Gastroesophageal sphincter (tissue), 4 donors: ENCODE measurements at regions not wholly inside any gene's neighbourhood (a gene's known extent, or its start where the extent isn't known, plus 50 kb on each side); places are given as distances from the start of the nearest gene placed in this dataset.

ENCODE experiments used
- ATAC-seq: fragments of 150-250 bp; one replicate; pipeline ENCODE4 v1.9.1; 2016; ENCODE audit warnings: mild to moderate bottlenecking, moderate library complexity
- H3K27ac ChIP-seq, 4 donors: fragments of 200-600 bp; sonication (generic) in 3 of 4; 1 replicate in 3 of 4; 2 replicates in 1 of 4; pipeline ENCODE4 v1.5.1; 2016 to 2019
- H3K27me3 ChIP-seq: fragments of 200-600 bp; sonication (generic); one replicate; pipeline ENCODE4 v1.5.1; 2019
- H3K36me3 ChIP-seq, 2 donors: fragments of 200-600 bp; sonication (generic); one replicate each; pipeline ENCODE4 v1.5.1; 2019; ENCODE audit warnings: control low read depth in 1 of 2
- H3K4me1 ChIP-seq, 3 donors: fragments of 200-600 bp; sonication (generic); 1 replicate in 2 of 3; 2 replicates in 1 of 3; pipeline ENCODE4 v1.5.1; 2016 to 2019; ENCODE audit warnings: control low read depth in 2 of 3
- H3K4me3 ChIP-seq, 2 donors: fragments of 200-600 bp; sonication (generic); one replicate each; pipeline ENCODE4 v1.5.1; 2019; ENCODE audit warnings: mild to moderate bottlenecking in 1 of 2, moderate library complexity in 1 of 2
- H3K9me3 ChIP-seq, 3 donors: fragments of 200-600 bp; sonication (generic); one replicate each; pipeline ENCODE4 v1.5.1; 2017 to 2019; ENCODE audit warnings: control low read depth in 2 of 3
- CTCF ChIP-seq, 4 experiments: fragments of 200-600 bp in 2 of 4; fragments of 450-650 bp in 2 of 4; sonication (generic) in 1 of 4; IDR thresholded peaks; one replicate each; pipeline ENCODE4 v1.5.1; 2017 to 2019; ENCODE audit warnings: antibody characterized with exemption in 4 of 4, mild to moderate bottlenecking in 2 of 4, moderate library complexity in 2 of 4
- EP300 ChIP-seq: sonication (generic); formaldehyde crosslinking; IDR thresholded peaks from one replicate; pipeline ENCODE4 v1.6.1; 2017; ENCODE audit warnings: antibody characterized with exemption, mild to moderate bottlenecking
- POLR2A ChIP-seq, 2 donors: fragments of 450-650 bp; IDR thresholded peaks; one replicate each; pipeline ENCODE4 v1.6.1; 2017; ENCODE audit warnings: antibody characterized with exemption in 2 of 2, mild to moderate bottlenecking in 2 of 2, moderate library complexity in 1 of 2
- POLR2AphosphoS5 ChIP-seq: sonication (generic); formaldehyde crosslinking; IDR thresholded peaks from one replicate; pipeline ENCODE4 v1.6.1; 2017; ENCODE audit warnings: antibody characterized with exemption
- WGBS, 2 donors: methylation state at CpG; one replicate each; pipeline ENCODE4 v1.1.5; 2018; ENCODE audit warnings: low coverage in 1 of 2; 5-methylcytosine and 5-hydroxymethylcytosine counted together

GRCh38 chr7:116142374-116142773 is 68.0 kb upstream of the TES start:
- no peak for ATAC-seq
- no peak overlapping the region for H3K4me3 ChIP-seq
- no peak overlapping the region for H3K27ac ChIP-seq
- 79 to 100% methylated on average over 1 of the region's 1 CpG for WGBS, 2 donors
- no peaks in the 10 kb centered on the region for H3K36me3 ChIP-seq
- no peak for TF ChIP-seq POLR2AphosphoS5
- no peak for TF ChIP-seq POLR2A (IDR thresholded peaks at IDR 0.05)
- no peak for TF ChIP-seq CTCF (IDR thresholded peaks at IDR 0.05)
- TF ChIP-seq EP300 = no peak
- H3K9me3 ChIP-seq = no peaks in the 10 kb centered on the region
- H3K27me3 ChIP-seq = no peaks in the 10 kb centered on the region
- H3K4me1 ChIP-seq = peaks cover 0 to 4% (median 0%) of the 10 kb centered on the region in 3 donors

GRCh38 chr7:116142850-116143249 is 67.5 kb upstream of the TES start:
- Histone ChIP-seq H3K27me3 (no peaks in the 10 kb centered on the region), H3K9me3 (no peaks in the 10 kb centered on the region), H3K4me3 (no peak overlapping the region), H3K27ac (no peak overlapping the region), H3K4me1 (peaks cover 0 to 4% (median 0%) of the 10 kb centered on the region in 3 donors), H3K36me3 (no peaks in the 10 kb centered on the region)
- ATAC-seq = no peak
- TF ChIP-seq POLR2AphosphoS5 (no peak), EP300 (no peak), POLR2A (IDR thresholded peaks at IDR 0.05) (no peak), CTCF (IDR thresholded peaks at IDR 0.05) (no peak)
- WGBS, 2 donors = 76 to 80% methylated on average over 5 to 6 of the region's 6 CpGs

- H3K27ac ChIP-seq = no peak overlapping the region
- H3K9me3 ChIP-seq = no peaks in the 10 kb centered on the region
- WGBS, 2 donors = 56 to 69% methylated on average over 2 of the region's 2 CpGs
- no peak for ATAC-seq
- no peaks in the 10 kb centered on the region for H3K4me1 ChIP-seq
- no peak overlapping the region for H3K4me3 ChIP-seq
- TF ChIP-seq POLR2A (IDR thresholded peaks at IDR 0.05) (no peak), POLR2AphosphoS5 (no peak), EP300 (no peak), CTCF (IDR thresholded peaks at IDR 0.05) (no peak)
- no peaks in the 10 kb centered on the region for H3K36me3 ChIP-seq
- no peaks in the 10 kb centered on the region for H3K27me3 ChIP-seq
These were observed 65.0 kb upstream of the TES start for GRCh38 chr7:116145245-116145852.

GRCh38 chr7:116148108-116148507 is 62.2 kb upstream of the TES start:
- Histone ChIP-seq H3K4me1 (no peaks in the 10 kb centered on the region), H3K27ac (no peak overlapping the region), H3K27me3 (no peaks in the 10 kb centered on the region), H3K4me3 (no peak overlapping the region), H3K9me3 (no peaks in the 10 kb centered on the region), H3K36me3 (no peaks in the 10 kb centered on the region)
- 45 to 47% methylated on average over 3 of the region's 3 CpGs for WGBS, 2 donors
- no peak for ATAC-seq
- no peak for TF ChIP-seq CTCF (IDR thresholded peaks at IDR 0.05)
- no peak for TF ChIP-seq POLR2AphosphoS5
- no peak for TF ChIP-seq EP300
- no peak for TF ChIP-seq POLR2A (IDR thresholded peaks at IDR 0.05)

- ATAC-seq = no peak
- H3K27ac ChIP-seq = no peak overlapping the region
- H3K9me3 ChIP-seq = no peaks in the 10 kb centered on the region
- H3K4me1 ChIP-seq = no peaks in the 10 kb centered on the region
- no peaks in the 10 kb centered on the region for H3K36me3 ChIP-seq
- no peaks in the 10 kb centered on the region for H3K27me3 ChIP-seq
- 86 to 100% methylated on average over 1 to 8 of the region's 8 CpGs for WGBS, 2 donors
- TF ChIP-seq EP300 = no peak
- TF ChIP-seq POLR2AphosphoS5 = no peak
- TF ChIP-seq CTCF (IDR thresholded peaks at IDR 0.05) = no peak
- TF ChIP-seq POLR2A (IDR thresholded peaks at IDR 0.05) = no peak
- no peak overlapping the region for H3K4me3 ChIP-seq
These were observed 61.7 kb upstream of the TES start for GRCh38 chr7:116148626-116149025.
